ENCODE measurements at regions not wholly inside any gene's neighbourhood (a gene's known extent, or its start where the extent isn't known, plus 50 kb on each side); places are given as distances from the start of the nearest gene placed in this dataset.

DNA sequence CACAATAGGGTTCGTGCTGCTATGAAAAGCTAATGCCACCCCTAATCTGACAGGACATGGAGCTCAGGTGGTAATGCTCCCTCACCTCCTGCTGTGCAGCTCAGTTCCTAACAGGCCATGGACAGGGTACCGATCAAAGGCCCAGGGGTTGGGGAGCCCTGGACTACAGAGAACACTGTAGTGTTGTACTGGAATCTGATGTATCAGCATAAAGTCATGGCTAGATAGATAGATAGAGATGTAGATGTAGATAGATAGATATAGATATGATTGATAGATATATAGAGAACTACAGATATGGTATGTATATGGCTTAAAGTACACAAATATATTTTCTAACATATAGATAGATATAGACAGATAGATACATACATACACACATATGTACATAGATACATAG is 112.3 kb upstream of the MPPED2 start:
- CTCF ChIA-PET, result no interaction called here
- POLR2A ChIA-PET, result no interaction called here
- DNase-seq (ENCODE audit: extremely low spot score), result no peak
- TF ChIP-seq ARNT (IDR thresholded peaks at IDR 0.05) (no peak), FOXM1 (IDR thresholded peaks at IDR 0.05; ENCODE audit: borderline replicate concordance) (no peak), LEF1 (IDR thresholded peaks at IDR 0.05; ENCODE audit: borderline replicate concordance) (no peak), FOXK2 (IDR thresholded peaks at IDR 0.05) (no peak), FOXA1 (IDR thresholded peaks at IDR 0.05) (no peak), SP1 (IDR thresholded peaks at IDR 0.05) (no peak), SUZ12 (IDR thresholded peaks at IDR 0.05) (no peak)

GRCh38 chr11:30697032-30697431 is 110.9 kb upstream of the MPPED2 start:
- no peak for TF ChIP-seq SP1 (IDR thresholded peaks at IDR 0.05)
- no peak for TF ChIP-seq ARNT (IDR thresholded peaks at IDR 0.05)
- TF ChIP-seq LEF1 (IDR thresholded peaks at IDR 0.05; ENCODE audit: borderline replicate concordance), result no peak
- TF ChIP-seq, protein P1, sequence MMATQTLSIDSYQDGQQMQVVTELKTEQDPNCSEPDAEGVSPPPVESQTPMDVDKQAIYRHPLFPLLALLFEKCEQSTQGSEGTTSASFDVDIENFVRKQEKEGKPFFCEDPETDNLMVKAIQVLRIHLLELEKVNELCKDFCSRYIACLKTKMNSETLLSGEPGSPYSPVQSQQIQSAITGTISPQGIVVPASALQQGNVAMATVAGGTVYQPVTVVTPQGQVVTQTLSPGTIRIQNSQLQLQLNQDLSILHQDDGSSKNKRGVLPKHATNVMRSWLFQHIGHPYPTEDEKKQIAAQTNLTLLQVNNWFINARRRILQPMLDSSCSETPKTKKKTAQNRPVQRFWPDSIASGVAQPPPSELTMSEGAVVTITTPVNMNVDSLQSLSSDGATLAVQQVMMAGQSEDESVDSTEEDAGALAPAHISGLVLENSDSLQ (IDR thresholded peaks at IDR 0.05), result no peak
- TF ChIP-seq NFRKB (IDR thresholded peaks at IDR 0.05), result no peak
- no peak for TF ChIP-seq CTBP1 (IDR thresholded peaks at IDR 0.05; ENCODE audit: borderline replicate concordance)
- no peak for TF ChIP-seq FOXA1 (IDR thresholded peaks at IDR 0.05)
- no peak for TF ChIP-seq BHLHE40 (IDR thresholded peaks at IDR 0.05; ENCODE audit: borderline replicate concordance)
- no peak for TF ChIP-seq FOXM1 (IDR thresholded peaks at IDR 0.05; ENCODE audit: borderline replicate concordance)
- TF ChIP-seq SUZ12 (IDR thresholded peaks at IDR 0.05), result no peak
- no peak for TF ChIP-seq HDGF (IDR thresholded peaks at IDR 0.05; ENCODE audit: borderline replicate concordance)
- no peak for TF ChIP-seq ZNF384 (IDR thresholded peaks at IDR 0.05)
- POLR2A ChIA-PET, result no interaction called here
- DNase-seq (ENCODE audit: extremely low spot score), result no peak
- CTCF ChIA-PET, result no interaction called here

DNA sequence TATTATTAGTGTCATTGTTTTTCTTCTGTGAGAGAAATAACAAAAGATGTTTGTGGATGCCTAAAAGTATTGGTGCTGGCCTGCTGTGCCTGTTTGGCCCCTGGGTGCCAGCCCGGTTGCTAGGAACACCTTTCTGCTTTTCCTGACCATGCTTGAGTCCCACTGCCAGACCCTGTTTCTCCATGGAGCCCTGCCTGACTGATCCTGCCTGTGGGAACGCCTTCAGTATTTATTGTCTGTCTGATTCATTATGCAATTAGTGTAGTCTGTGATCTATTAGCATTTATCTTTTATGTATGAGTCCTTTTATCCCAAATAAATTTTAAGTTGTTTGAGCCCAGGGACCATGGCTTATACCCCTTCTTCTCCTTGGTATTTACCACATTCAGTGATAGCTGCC is 98.6 kb upstream of the MPPED2 start:
- TF ChIP-seq HDGF (IDR thresholded peaks at IDR 0.05; ENCODE audit: borderline replicate concordance) (no peak), TARDBP (IDR thresholded peaks at IDR 0.05) (no peak), FOXK2 (IDR thresholded peaks at IDR 0.05) (no peak), CTBP1 (IDR thresholded peaks at IDR 0.05; ENCODE audit: borderline replicate concordance) (no peak), FOXM1 (IDR thresholded peaks at IDR 0.05; ENCODE audit: borderline replicate concordance) (no peak), L3MBTL2 (conservative IDR thresholded peaks at IDR 0.05) (no peak), ARNT (IDR thresholded peaks at IDR 0.05) (no peak), BHLHE40 (IDR thresholded peaks at IDR 0.05; ENCODE audit: borderline replicate concordance) (no peak), ELF4 (IDR thresholded peaks at IDR 0.05) (no peak)
- TF ChIP-seq, protein P1 (IDR thresholded peaks at IDR 0.05), result no peak
- CTCF ChIA-PET, result no interaction called here

GRCh38 chr11:30683176-30683575 is 97.0 kb upstream of the MPPED2 start:
- DNase-seq (ENCODE audit: extremely low spot score), result no peak
- ChIA-PET POLR2A (no interaction called here), CTCF (no interaction called here)
- TF ChIP-seq FOXK2 (IDR thresholded peaks at IDR 0.05) (no peak), ZNF384 (IDR thresholded peaks at IDR 0.05) (no peak), FOXM1 (IDR thresholded peaks at IDR 0.05; ENCODE audit: borderline replicate concordance) (no peak), LEF1 (IDR thresholded peaks at IDR 0.05; ENCODE audit: borderline replicate concordance) (no peak), FOXA1 (IDR thresholded peaks at IDR 0.05) (no peak), BHLHE40 (IDR thresholded peaks at IDR 0.05; ENCODE audit: borderline replicate concordance) (no peak), SUZ12 (IDR thresholded peaks at IDR 0.05) (no peak), NFRKB (IDR thresholded peaks at IDR 0.05) (no peak), SP1 (IDR thresholded peaks at IDR 0.05) (no peak), TARDBP (IDR thresholded peaks at IDR 0.05) (no peak)

More for the DNA sequence above, 98.6 kb upstream of the MPPED2 start:
- POLR2A ChIA-PET, result no interaction called here
- no peak for DNase-seq (ENCODE audit: extremely low spot score)

DNA sequence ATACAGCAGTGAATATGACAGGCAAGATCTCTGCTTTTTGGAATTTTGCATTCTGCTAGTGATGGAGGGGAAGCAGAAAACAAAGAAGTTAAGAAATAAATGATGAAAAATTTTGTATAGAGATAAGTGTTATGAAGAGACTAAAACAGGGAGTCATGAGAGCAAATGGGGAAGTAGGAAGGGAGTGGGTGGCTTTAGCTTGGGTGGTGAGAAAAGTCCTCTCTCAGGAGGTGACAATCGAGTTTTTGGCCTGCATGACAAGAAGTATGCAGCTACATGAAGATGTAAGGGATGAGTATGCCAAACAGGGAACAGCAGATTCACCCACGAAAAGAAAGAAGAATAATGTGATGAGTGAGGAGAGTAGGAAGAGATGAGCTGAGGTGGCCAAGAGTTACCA is 80.7 kb upstream of the MPPED2 start:
- POLR2A ChIA-PET, result no interaction called here
- DNase-seq (ENCODE audit: extremely low spot score), result no peak
- CTCF ChIA-PET, result no interaction called here
- TF ChIP-seq, protein P1 (IDR thresholded peaks at IDR 0.05), result no peak
- TF ChIP-seq TARDBP (IDR thresholded peaks at IDR 0.05) (no peak), ZNF384 (IDR thresholded peaks at IDR 0.05) (no peak), L3MBTL2 (conservative IDR thresholded peaks at IDR 0.05) (no peak), SP1 (IDR thresholded peaks at IDR 0.05) (no peak), BHLHE40 (IDR thresholded peaks at IDR 0.05; ENCODE audit: borderline replicate concordance) (no peak), LEF1 (IDR thresholded peaks at IDR 0.05; ENCODE audit: borderline replicate concordance) (no peak), ELF4 (IDR thresholded peaks at IDR 0.05) (no peak), NFRKB (IDR thresholded peaks at IDR 0.05) (no peak), CTBP1 (IDR thresholded peaks at IDR 0.05; ENCODE audit: borderline replicate concordance) (no peak), FOXK2 (IDR thresholded peaks at IDR 0.05) (no peak), FOXM1 (IDR thresholded peaks at IDR 0.05; ENCODE audit: borderline replicate concordance) (no peak), FOXA1 (IDR thresholded peaks at IDR 0.05) (no peak), ARNT (IDR thresholded peaks at IDR 0.05) (no peak), SUZ12 (IDR thresholded peaks at IDR 0.05) (no peak), HDGF (IDR thresholded peaks at IDR 0.05; ENCODE audit: borderline replicate concordance) (no peak)

DNA sequence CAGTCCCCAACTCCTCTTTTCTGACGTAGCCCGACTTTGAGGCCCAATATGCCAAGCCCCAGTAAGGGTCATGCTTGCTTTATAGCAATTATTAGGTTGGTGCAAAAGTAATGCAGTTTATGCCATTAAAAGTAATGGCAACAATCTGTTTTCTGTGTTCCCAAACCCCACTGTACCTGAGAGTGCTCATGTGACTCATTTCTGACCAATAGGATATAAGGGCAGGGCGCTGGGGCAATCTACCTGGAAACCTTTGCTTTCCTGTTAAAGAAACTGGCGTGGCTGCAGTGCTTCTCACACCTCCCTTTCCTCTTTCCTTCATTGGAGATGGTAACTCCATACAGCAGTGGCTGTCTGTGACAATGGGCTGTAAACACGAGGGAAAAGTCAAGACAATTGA is 78.9 kb upstream of the MPPED2 start:
- no peak for TF ChIP-seq SUZ12 (IDR thresholded peaks at IDR 0.05)
- no peak for TF ChIP-seq ZNF384 (IDR thresholded peaks at IDR 0.05)
- no peak for TF ChIP-seq NFRKB (IDR thresholded peaks at IDR 0.05)
- no peak for TF ChIP-seq FOXK2 (IDR thresholded peaks at IDR 0.05)
- TF ChIP-seq, protein P1 (IDR thresholded peaks at IDR 0.05), result no peak
- TF ChIP-seq ELF4 (IDR thresholded peaks at IDR 0.05), result no peak
- no peak for TF ChIP-seq FOXA1 (IDR thresholded peaks at IDR 0.05)
- TF ChIP-seq ARNT (IDR thresholded peaks at IDR 0.05), result no peak
- no peak for TF ChIP-seq BHLHE40 (IDR thresholded peaks at IDR 0.05; ENCODE audit: borderline replicate concordance)
- TF ChIP-seq CTBP1 (IDR thresholded peaks at IDR 0.05; ENCODE audit: borderline replicate concordance), result no peak
- no peak for TF ChIP-seq LEF1 (IDR thresholded peaks at IDR 0.05; ENCODE audit: borderline replicate concordance)
- CTCF ChIA-PET, result no interaction called here
- no peak for DNase-seq (ENCODE audit: extremely low spot score)
- POLR2A ChIA-PET, result no interaction called here
